Naive thymus-derived CD4-positive, alpha-beta T cell (primary cell): ENCODE measurements at regions not wholly inside any gene's neighbourhood (a gene's known extent, or its start where the extent isn't known, plus 50 kb on each side); places are given as distances from the start of the nearest gene placed in this dataset.

Source experiments
- ATAC-seq: fragments of 150-1000 bp; cut with Tn5 transposase; 2 replicates; pipeline ENCODE4 v1.10.0; 2021; ENCODE audit warnings: mild to moderate bottlenecking, moderate library complexity
- CTCF ChIA-PET: fragments of 350-600 bp; sonication (Branson Sonifier 250); formaldehyde crosslinking; loops from one replicate; lab custom pipeline; 2021; ENCODE audit warnings: antibody characterized with exemption; lab: Charles Lee
- POLR2A ChIA-PET: fragments of 350-600 bp; sonication (Branson Sonifier 250); formaldehyde crosslinking; loops from one replicate; lab custom pipeline; 2021; ENCODE audit warnings: antibody characterized with exemption, inconsistent platforms; lab: Charles Lee
- DNase-seq, 9 donors: peaks; one replicate each; pipeline versions ENCODE4 v3.0.0 to v3.0.0-alpha.2; 2020 to 2022; ENCODE audit warnings: mixed read lengths in 1 of 9
- H3K27ac ChIP-seq: one replicate; pipeline ENCODE4 v1.7.0; 2013; ENCODE audit warnings: mild to moderate bottlenecking, low read depth, low read length, moderate library complexity
- H3K27me3 ChIP-seq, 2 donors: one replicate each; pipeline ENCODE4 v1.7.0; 2013; ENCODE audit warnings: low read length in 2 of 2, mild to moderate bottlenecking in 2 of 2, moderate library complexity in 2 of 2; ENCODE audit not compliant: control insufficient read depth in 2 of 2, insufficient read depth in 2 of 2
- H3K36me3 ChIP-seq, 3 experiments: 1 replicate in 2 of 3; 2 replicates in 1 of 3; pipeline ENCODE4 v1.7.0; 2013; ENCODE audit warnings: low read length in 3 of 3, mild to moderate bottlenecking in 3 of 3, moderate library complexity in 1 of 3; ENCODE audit not compliant: insufficient read depth in 3 of 3, control insufficient read depth in 2 of 3
- H3K4me1 ChIP-seq, 2 donors: one replicate each; pipeline ENCODE4 v1.7.0; 2013; ENCODE audit warnings: low read length in 2 of 2, mild to moderate bottlenecking in 2 of 2, moderate library complexity in 1 of 2; ENCODE audit not compliant: control insufficient read depth in 2 of 2, insufficient read depth in 2 of 2
- H3K4me3 ChIP-seq: 2 replicates; pipeline ENCODE4 v1.7.0; 2013; ENCODE audit warnings: mild to moderate bottlenecking, low read length
- H3K9me3 ChIP-seq, 3 experiments: 1 replicate in 2 of 3; 2 replicates in 1 of 3; pipeline ENCODE4 v1.7.0; 2013; ENCODE audit warnings: low read length in 3 of 3; ENCODE audit not compliant: control insufficient read depth in 2 of 3
- H3K27ac Mint-ChIP-seq, 9 donors: one replicate each; pipeline ENCODE4 v1.8.0; 2020 to 2022; ENCODE audit warnings: mixed read lengths in 9 of 9, mild to moderate bottlenecking in 8 of 9, moderate library complexity in 5 of 9, inconsistent platforms in 2 of 9
- H3K27me3 Mint-ChIP-seq, 5 donors: one replicate each; pipeline ENCODE4 v1.8.0; 2021 to 2022; ENCODE audit warnings: mixed read lengths in 5 of 5, mild to moderate bottlenecking in 1 of 5
- H3K36me3 Mint-ChIP-seq, 5 donors: one replicate each; pipeline ENCODE4 v1.8.0; 2020 to 2022; ENCODE audit warnings: mixed read lengths in 5 of 5, mild to moderate bottlenecking in 3 of 5, inconsistent platforms in 1 of 5
- H3K4me1 Mint-ChIP-seq, 7 donors: one replicate each; pipeline ENCODE4 v1.8.0; 2020 to 2022; ENCODE audit warnings: mixed read lengths in 7 of 7, mild to moderate bottlenecking in 3 of 7, inconsistent platforms in 1 of 7
- H3K4me3 Mint-ChIP-seq, 10 donors: one replicate each; pipeline ENCODE4 v1.8.0; 2020 to 2022; ENCODE audit warnings: mild to moderate bottlenecking in 10 of 10, mixed read lengths in 10 of 10, moderate library complexity in 6 of 10, inconsistent platforms in 2 of 10
- H3K9me3 Mint-ChIP-seq, 11 donors: one replicate each; pipeline ENCODE4 v1.8.0; 2020 to 2022; ENCODE audit warnings: mixed read lengths in 11 of 11, mild to moderate bottlenecking in 4 of 11, inconsistent platforms in 1 of 11, moderate library complexity in 1 of 11
- intact Hi-C, 2 donors: fragments of 100-400 bp; cut with micrococcal nuclease; formaldehyde crosslinking; loops; one replicate each; pipeline ENCODE4 v1.15.1; 2023

- intact Hi-C loops, result no loop called here
- Mint-ChIP-seq H3K36me3 (no peaks in the 10 kb centered on the region), H3K27ac (no peak overlapping the region), H3K4me3 (no peak overlapping the region), H3K4me1 (no peaks in the 10 kb centered on the region), H3K27me3 (no peaks in the 10 kb centered on the region), H3K9me3 (peaks cover 0 to 20% (median under 1%) of the 10 kb centered on the region in 11 donors)
- ATAC-seq (no peak), DNase-seq (no peak)
- CTCF ChIA-PET, result no interaction called here
- H3K4me3 ChIP-seq, result no peak overlapping the region
- no peaks in the 10 kb centered on the region for H3K4me1 ChIP-seq
- H3K27me3 ChIP-seq, result no peaks in the 10 kb centered on the region
- H3K27ac ChIP-seq, result no peak overlapping the region
- POLR2A ChIA-PET, result no interaction called here
- no peaks in the 10 kb centered on the region for H3K36me3 ChIP-seq
- no peaks in the 10 kb centered on the region for H3K9me3 ChIP-seq
These were observed 2526.7 kb upstream of the PCDH20 start for GRCh38 chr13:63942372-63942771.

- no peak overlapping the region for H3K4me3 ChIP-seq
- DNase-seq (no peak), ATAC-seq (no peak)
- H3K36me3 Mint-ChIP-seq, result no peaks in the 10 kb centered on the region
- no peaks in the 10 kb centered on the region for H3K9me3 ChIP-seq
- H3K4me1 ChIP-seq, result no peaks in the 10 kb centered on the region
- no peak overlapping the region for H3K27ac Mint-ChIP-seq
- ChIA-PET CTCF (no interaction called here), POLR2A (no interaction called here)
- no peak overlapping the region for H3K4me3 Mint-ChIP-seq
- H3K4me1 Mint-ChIP-seq, result no peaks in the 10 kb centered on the region
- peaks cover 2 to 40% (median 10%) of the 10 kb centered on the region in 11 donors for H3K9me3 Mint-ChIP-seq
- no peaks in the 10 kb centered on the region for H3K27me3 Mint-ChIP-seq
- H3K36me3 ChIP-seq, result no peaks in the 10 kb centered on the region
- intact Hi-C loops, result no loop called here
- no peaks in the 10 kb centered on the region for H3K27me3 ChIP-seq
- H3K27ac ChIP-seq, result no peak overlapping the region
These were observed 2523.2 kb upstream of the PCDH20 start for GRCh38 chr13:63938851-63939250.

- Histone ChIP-seq H3K27me3 (no peaks in the 10 kb centered on the region), H3K9me3 (no peaks in the 10 kb centered on the region), H3K36me3 (no peaks in the 10 kb centered on the region), H3K4me3 (no peak overlapping the region), H3K27ac (no peak overlapping the region), H3K4me1 (no peaks in the 10 kb centered on the region)
- ATAC-seq (no peak), DNase-seq (no peak)
- H3K27ac Mint-ChIP-seq, result no peak overlapping the region
- intact Hi-C loops, result no loop called here
- ChIA-PET POLR2A (no interaction called here), CTCF (no interaction called here)
- H3K36me3 Mint-ChIP-seq, result no peaks in the 10 kb centered on the region
- H3K27me3 Mint-ChIP-seq, result no peaks in the 10 kb centered on the region
- H3K4me1 Mint-ChIP-seq, result no peaks in the 10 kb centered on the region
- H3K9me3 Mint-ChIP-seq, result peaks cover 0 to 26% (median 4%) of the 10 kb centered on the region in 11 donors
- H3K4me3 Mint-ChIP-seq, result no peak overlapping the region
These were observed 2494.9 kb upstream of the PCDH20 start for GRCh38 chr13:63910511-63910910.

GRCh38 chr13:63909726-63910375 lies 2494.2 kb upstream of the PCDH20 start:
- POLR2A ChIA-PET, result no interaction called here
- CTCF ChIA-PET, result no interaction called here
- no peaks in the 10 kb centered on the region for H3K9me3 ChIP-seq
- no peaks in the 10 kb centered on the region for H3K36me3 ChIP-seq
- intact Hi-C loops, result no loop called here
- H3K4me3 ChIP-seq, result no peak overlapping the region
- H3K4me3 Mint-ChIP-seq, result no peak overlapping the region
- DNase-seq (no peak), ATAC-seq (no peak)
- H3K27ac Mint-ChIP-seq, result no peak overlapping the region
- no peaks in the 10 kb centered on the region for H3K36me3 Mint-ChIP-seq
- no peaks in the 10 kb centered on the region for H3K27me3 Mint-ChIP-seq
- H3K4me1 ChIP-seq, result no peaks in the 10 kb centered on the region
- H3K27ac ChIP-seq, result no peak overlapping the region
- no peaks in the 10 kb centered on the region for H3K27me3 ChIP-seq
- H3K4me1 Mint-ChIP-seq, result no peaks in the 10 kb centered on the region
- peaks cover 0 to 24% (median 2%) of the 10 kb centered on the region in 11 donors for H3K9me3 Mint-ChIP-seq

GRCh38 chr13:63902141-63902540 lies 2486.5 kb upstream of the PCDH20 start:
- H3K9me3 Mint-ChIP-seq, result peaks cover 0 to 12% (median 5%) of the 10 kb centered on the region in 11 donors
- no peaks in the 10 kb centered on the region for H3K36me3 ChIP-seq
- no peaks in the 10 kb centered on the region for H3K4me1 ChIP-seq
- ChIA-PET CTCF (no interaction called here), POLR2A (no interaction called here)
- no peak overlapping the region for H3K27ac ChIP-seq
- H3K4me3 ChIP-seq, result no peak overlapping the region
- ATAC-seq (no peak), DNase-seq (no peak)
- no peaks in the 10 kb centered on the region for H3K9me3 ChIP-seq
- H3K4me1 Mint-ChIP-seq, result no peaks in the 10 kb centered on the region
- intact Hi-C loops, result no loop called here
- no peak overlapping the region for H3K27ac Mint-ChIP-seq
- no peaks in the 10 kb centered on the region for H3K27me3 Mint-ChIP-seq
- no peaks in the 10 kb centered on the region for H3K27me3 ChIP-seq
- no peaks in the 10 kb centered on the region for H3K36me3 Mint-ChIP-seq
- no peak overlapping the region for H3K4me3 Mint-ChIP-seq

GRCh38 chr13:63901630-63902029 lies 2486.0 kb upstream of the PCDH20 start:
- CTCF ChIA-PET, result no interaction called here
- H3K9me3 Mint-ChIP-seq, result peaks cover 0 to 12% (median 3%) of the 10 kb centered on the region in 11 donors
- Histone ChIP-seq H3K36me3 (no peaks in the 10 kb centered on the region), H3K9me3 (no peaks in the 10 kb centered on the region), H3K27ac (no peak overlapping the region), H3K4me3 (no peak overlapping the region), H3K4me1 (no peaks in the 10 kb centered on the region), H3K27me3 (no peaks in the 10 kb centered on the region)
- no peak overlapping the region for H3K27ac Mint-ChIP-seq
- intact Hi-C loops, result no loop called here
- no peaks in the 10 kb centered on the region for H3K4me1 Mint-ChIP-seq
- DNase-seq (no peak), ATAC-seq (no peak)
- H3K36me3 Mint-ChIP-seq, result no peaks in the 10 kb centered on the region
- H3K27me3 Mint-ChIP-seq, result no peaks in the 10 kb centered on the region
- POLR2A ChIA-PET, result no interaction called here
- no peak overlapping the region for H3K4me3 Mint-ChIP-seq

GRCh38 chr13:63900406-63900805 lies 2484.8 kb upstream of the PCDH20 start:
- H3K4me1 ChIP-seq, result no peaks in the 10 kb centered on the region
- intact Hi-C loops, result no loop called here
- no peaks in the 10 kb centered on the region for H3K27me3 ChIP-seq
- Mint-ChIP-seq H3K4me1 (no peaks in the 10 kb centered on the region), H3K9me3 (peaks cover 0 to 12% (median 3%) of the 10 kb centered on the region in 11 donors), H3K27ac (no peak overlapping the region), H3K4me3 (no peak overlapping the region), H3K27me3 (no peaks in the 10 kb centered on the region), H3K36me3 (no peaks in the 10 kb centered on the region)
- DNase-seq (no peak), ATAC-seq (no peak)
- H3K9me3 ChIP-seq, result no peaks in the 10 kb centered on the region
- H3K4me3 ChIP-seq, result no peak overlapping the region
- POLR2A ChIA-PET, result no interaction called here
- no peaks in the 10 kb centered on the region for H3K36me3 ChIP-seq
- no peak overlapping the region for H3K27ac ChIP-seq
- CTCF ChIA-PET, result no interaction called here
